Mucosa of gallbladder (tissue), 1 donor: ENCODE measurements at regions not wholly inside any gene's neighbourhood (a gene's known extent, or its start where the extent isn't known, plus 50 kb on each side); places are given as distances from the start of the nearest gene placed in this dataset.

Experiments used
- DNase-seq: peaks from one replicate; pipeline ENCODE4 v3.0.0-alpha.2; 2020; ENCODE audit warnings: low spot score
- donor health status: DM: no; HTN: no; CAD: no.

- no peak for DNase-seq
These were observed 205.6 kb upstream of the S100G start for GRCh38 chrX:16444353-16444752.

DNA sequence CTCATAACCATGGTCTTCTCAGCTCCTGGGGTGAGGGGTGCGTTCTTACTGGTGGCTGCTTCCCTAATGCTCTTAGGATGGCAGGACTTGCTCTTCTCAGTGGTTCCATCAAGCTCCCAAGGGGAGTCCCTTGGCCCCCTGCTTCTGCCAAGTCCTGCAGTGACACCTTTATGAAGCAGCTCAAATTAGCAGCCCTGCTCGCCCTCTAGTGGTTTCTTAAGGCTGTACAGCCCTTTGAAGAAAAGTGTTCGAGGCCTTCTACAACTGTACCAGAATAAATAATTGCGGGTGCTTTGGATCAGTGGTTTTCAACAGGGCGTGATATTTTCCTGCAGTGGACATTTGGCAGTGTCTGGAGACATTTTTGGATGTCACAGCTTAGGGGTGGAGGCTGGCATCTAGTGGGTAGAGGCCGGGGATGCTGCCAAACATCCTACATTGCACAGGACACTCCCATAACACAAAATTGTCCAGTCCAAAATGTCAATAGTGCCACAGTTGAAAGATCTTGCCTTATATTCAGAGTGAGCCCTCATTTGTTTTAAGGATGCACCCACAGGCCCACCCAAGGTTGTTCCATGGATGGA is 204.7 kb upstream of the S100G start:
- DNase-seq: peak; percentile 18

DNA sequence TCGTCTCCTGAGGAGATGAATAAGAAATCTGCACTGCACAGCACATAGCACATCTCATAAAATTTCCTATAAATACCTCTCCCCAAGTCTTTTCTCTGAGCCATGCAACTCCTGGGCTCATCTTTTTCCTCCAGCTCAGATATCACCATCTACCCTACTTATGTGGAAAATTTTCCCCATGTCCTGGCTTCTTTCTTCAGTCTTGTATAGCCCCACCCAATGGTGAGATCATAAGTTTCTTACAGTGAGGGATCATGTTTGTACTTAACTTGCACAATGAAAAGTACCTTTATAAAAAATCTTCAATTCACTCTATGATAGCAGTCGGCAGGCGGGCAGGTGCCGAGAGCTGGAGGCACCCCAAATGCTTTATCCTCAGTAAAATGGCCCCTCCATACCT is 198.6 kb upstream of the S100G start:
- DNase-seq: no peak

DNA sequence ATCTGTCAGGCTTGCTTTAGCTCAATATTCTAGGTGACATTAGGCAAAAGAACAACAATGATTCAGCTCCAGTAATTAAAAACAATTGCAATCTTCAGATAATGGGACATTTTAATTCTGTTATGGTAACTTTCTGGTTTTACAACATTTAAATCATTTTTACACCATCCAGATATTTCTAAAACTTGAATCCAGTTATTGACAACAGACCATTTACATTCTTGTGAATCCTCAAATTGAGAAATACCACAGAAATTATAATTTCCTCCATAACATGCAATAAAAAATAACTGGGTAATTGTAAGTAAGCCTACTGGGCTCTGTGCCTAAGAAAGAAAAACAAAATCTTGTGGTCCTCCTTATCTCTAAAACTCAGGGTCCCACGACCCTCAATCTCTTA is 195.0 kb upstream of the S100G start:
- no peak for DNase-seq

GRCh38 chrX:16457239-16457638 is 192.7 kb upstream of the S100G start:
- no peak for DNase-seq

DNA sequence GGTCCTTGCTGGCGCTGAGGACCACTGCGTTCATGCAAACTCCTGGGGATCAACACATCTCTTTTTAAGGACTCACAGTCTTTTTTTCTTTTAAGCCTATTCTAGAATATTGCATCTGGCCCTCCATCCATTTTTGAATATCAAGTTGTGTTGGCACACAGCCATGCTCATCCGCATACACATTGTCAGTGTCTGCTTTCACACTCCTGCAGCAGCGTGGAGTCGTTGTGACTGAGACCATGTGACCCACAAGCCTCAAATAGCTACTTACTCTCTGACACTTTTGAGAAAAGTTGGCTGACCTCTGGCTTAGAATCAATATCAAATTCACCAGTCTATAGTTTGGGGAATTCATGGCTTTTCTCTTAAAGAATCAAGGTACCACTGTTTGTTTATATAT is 191.8 kb upstream of the S100G start:
- no peak for DNase-seq

DNA sequence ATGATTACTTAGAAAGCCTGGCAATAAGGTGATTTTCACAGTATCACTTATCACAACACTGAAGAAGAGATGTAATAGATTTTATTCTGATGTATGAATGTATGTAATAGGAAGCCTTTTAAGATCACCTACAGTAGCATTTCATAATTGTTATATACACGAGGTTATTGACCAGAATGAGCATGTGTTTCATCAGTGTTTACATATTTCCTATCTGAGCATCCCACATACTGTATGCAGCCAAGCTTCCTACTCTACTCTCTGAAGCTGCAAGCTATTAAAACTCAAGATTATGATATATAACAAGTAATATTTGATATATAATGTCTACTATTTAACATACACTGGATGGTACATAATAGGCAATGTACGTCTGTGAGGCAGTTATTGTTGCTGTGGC is 190.9 kb upstream of the S100G start:
- DNase-seq: no peak

DNA sequence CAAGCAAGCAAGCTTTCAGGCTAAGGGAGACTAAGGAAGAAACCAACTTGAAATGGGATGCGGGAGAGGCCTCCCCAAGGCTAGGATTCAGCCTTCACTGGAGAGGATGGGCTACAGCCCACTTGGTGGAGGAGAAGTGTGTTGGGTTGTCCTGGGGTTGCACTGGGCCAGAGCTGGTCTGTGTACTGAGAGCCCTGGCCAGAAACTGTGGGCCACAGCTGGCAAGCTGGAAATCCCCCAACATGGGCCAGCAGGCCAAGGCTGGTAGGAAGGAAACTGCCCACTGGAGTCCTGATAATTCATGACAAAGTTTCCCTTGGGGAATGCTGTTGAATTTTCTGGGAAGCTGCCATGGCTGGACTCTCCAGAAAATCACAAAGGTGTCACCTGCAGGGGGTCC is 188.0 kb upstream of the S100G start:
- DNase-seq: no peak

DNA sequence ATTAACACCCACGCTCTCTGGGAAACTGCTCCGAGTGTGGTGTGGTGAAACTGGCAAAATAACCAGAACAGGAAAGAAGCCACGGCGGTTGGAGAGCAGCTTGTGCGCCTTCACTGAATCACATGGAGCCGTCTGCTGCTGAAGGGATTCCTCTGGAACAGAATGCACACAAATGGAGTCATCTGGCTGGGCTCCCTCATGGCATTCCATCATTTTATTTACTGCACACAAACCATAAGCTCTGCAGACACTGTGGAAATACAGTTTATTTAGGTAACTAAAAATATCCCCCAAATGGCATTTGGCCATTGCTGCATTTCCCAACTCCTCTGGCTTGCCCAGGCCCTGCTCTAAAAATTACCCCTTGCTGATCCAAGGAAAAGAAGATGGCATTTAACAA is 187.0 kb upstream of the S100G start:
- DNase-seq: no peak

DNA sequence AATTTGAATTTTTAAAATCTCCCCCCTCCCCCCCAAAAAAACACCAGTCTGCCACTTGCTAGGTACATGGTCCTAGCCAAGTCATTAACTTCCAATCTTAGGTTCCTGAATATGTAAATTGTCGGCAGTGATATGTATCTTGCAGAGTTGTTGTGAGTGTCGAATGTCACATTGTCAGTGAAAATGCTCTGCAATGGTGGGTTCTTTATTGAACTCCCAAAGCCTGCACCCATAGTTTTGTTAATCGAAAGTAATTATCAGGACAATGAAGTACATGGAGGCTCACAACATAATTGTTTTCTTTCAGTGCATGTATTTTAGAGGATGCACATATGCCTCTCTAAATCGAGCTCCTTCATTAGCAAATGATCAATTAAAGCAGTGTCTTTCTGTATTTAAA is 185.6 kb upstream of the S100G start:
- no peak for DNase-seq

- no peak for DNase-seq
These were observed 184.7 kb upstream of the S100G start for GRCh38 chrX:16465081-16465876.

- no peak for DNase-seq
These were observed 183.1 kb upstream of the S100G start for GRCh38 chrX:16466640-16467432.

DNA sequence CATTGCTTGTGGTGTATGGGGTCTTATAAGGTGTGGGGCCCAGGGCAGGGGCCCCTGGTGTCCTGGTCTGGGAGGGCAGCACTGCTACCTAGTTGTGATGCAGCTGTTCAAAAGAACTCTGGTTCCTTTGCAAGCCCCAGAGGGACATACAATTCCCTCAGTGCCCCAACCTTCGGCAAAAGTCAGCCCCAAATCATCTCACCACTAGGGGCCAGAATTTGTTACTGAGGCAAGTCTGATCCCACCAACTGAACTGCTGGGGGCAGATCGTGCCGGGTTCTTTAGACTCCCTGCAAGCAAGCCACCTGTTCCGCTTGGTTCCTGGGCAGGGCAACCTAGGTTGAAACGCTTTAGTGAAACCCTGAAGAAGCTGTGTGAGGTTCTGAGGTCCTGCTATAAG is 180.1 kb upstream of the S100G start:
- DNase-seq: no peak

- no peak for DNase-seq
These were observed 177.6 kb upstream of the S100G start for GRCh38 chrX:16472345-16472744.

DNA sequence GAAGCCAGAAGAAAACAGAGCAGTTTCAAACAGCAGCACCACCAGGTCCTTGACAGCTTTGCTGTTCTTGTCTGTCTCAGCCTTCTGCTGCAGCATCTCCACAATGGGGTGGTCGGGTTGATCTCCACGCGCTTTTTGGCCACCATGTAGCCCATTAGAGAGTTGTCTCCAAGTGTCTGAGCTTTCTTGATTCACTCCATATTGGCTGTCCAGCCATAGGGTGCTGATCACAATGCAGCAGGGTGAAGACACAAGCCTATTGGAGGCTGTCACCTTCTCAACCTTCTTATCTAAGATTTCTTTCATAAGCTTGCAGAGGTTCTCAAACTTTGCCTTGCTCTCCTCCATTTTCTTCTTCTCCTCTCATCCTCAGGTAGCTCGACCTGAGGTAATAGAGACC is 175.4 kb upstream of the S100G start:
- no peak for DNase-seq

GRCh38 chrX:16476009-16476408 is 173.9 kb upstream of the S100G start:
- DNase-seq: no peak

- DNase-seq: no peak
These were observed 173.3 kb upstream of the S100G start for GRCh38 chrX:16476692-16477091.

DNA sequence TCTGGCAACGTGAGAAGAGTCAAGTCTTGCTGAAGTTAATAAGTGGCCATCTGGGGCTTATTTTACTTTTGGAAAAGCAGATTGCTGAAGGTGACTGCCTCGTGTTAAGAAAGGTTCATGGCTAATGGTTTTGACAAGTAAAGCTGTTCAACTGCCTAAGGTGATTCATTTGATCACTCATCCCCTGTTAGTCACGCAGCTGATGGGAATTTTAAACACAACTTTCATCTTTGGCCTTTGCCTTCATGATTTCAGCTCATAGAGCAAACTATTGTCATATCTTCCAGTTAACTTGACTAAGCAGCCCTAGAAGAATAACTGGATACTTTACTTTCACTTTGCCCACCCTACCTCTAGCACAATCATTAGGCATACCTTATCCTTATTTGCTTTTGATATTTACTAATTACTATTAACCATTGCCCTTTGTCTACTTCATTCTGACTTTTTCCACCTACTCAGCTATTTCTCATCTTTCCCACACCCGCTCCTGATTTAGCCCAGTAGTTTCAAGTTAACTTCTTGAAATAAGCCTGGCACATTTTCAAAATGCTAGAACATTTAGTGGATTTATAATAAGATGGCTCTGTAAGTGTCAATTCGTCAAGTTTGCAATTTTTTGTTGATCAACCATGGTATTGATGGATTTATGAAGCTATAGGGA is 170.6 kb upstream of the S100G start:
- DNase-seq: no peak

DNA sequence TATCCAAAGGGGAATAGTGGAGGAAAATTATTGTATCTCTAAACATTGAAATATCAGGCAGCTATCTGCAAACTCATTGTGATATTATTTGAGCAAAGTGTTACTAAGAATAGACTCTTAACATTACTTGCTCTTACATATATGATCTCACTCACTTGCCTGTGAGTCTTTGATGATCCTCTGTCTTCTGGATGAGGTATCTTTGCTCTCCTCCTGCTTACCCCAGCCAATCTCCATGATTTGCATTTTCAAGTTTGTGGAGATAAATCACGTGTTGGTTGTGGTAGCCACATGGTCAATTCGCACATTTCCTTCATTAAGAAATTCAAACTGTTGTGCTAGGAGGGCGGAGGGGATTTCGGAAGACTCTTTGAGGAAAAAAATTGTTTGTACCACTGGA is 169.9 kb upstream of the S100G start:
- no peak for DNase-seq

GRCh38 chrX:16484338-16484737 is 165.6 kb upstream of the S100G start:
- DNase-seq: no peak

GRCh38 chrX:16487620-16488385 is 162.2 kb upstream of the S100G start:
- no peak for DNase-seq

DNA sequence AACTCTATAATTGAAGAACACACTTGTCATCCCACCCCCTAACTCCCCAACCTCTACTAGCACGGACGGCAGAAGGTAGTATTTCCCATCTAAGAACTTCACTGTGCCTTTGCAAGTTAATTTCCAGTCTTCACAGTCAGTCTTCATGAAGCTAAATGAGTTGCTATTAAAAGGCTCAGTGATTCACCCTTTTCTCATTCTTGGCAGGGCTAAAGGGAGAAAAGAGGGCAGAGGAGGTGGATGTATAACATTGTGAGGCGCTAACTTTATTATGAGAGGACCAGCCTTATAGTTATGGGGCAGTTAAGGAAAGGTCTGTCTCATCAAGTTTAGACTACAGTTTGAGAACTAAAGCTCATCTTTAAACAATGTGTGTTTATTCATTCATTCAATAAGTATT is 161.0 kb upstream of the S100G start:
- DNase-seq: no peak
